SU-DHL-6 (cell line): ENCODE measurements at regions not wholly inside any gene's neighbourhood (a gene's known extent, or its start where the extent isn't known, plus 50 kb on each side); places are given as distances from the start of the nearest gene placed in this dataset.

ENCODE experiments used
- EZH2phosphoT487 ChIP-seq: fragments of 200-600 bp; sonication (generic), shearing (Covaris generic); conservative IDR thresholded peaks from 2 replicates; pipeline ENCODE4 v1.6.1; 2018; ENCODE audit warnings: mild to moderate bottlenecking, antibody characterized with exemption, low read length, moderate library complexity, mixed read lengths
- TF ChIP-seq, protein P1 (sequence below): fragments of 200-600 bp; sonication (generic); IDR thresholded peaks from one replicate; pipeline ENCODE4 v1.5.1; 2017; ENCODE audit warnings: antibody characterized with exemption, mild to moderate bottlenecking, low read length, moderate library complexity; ENCODE audit not compliant: insufficient read depth, poor library complexity, severe bottlenecking

DNA sequence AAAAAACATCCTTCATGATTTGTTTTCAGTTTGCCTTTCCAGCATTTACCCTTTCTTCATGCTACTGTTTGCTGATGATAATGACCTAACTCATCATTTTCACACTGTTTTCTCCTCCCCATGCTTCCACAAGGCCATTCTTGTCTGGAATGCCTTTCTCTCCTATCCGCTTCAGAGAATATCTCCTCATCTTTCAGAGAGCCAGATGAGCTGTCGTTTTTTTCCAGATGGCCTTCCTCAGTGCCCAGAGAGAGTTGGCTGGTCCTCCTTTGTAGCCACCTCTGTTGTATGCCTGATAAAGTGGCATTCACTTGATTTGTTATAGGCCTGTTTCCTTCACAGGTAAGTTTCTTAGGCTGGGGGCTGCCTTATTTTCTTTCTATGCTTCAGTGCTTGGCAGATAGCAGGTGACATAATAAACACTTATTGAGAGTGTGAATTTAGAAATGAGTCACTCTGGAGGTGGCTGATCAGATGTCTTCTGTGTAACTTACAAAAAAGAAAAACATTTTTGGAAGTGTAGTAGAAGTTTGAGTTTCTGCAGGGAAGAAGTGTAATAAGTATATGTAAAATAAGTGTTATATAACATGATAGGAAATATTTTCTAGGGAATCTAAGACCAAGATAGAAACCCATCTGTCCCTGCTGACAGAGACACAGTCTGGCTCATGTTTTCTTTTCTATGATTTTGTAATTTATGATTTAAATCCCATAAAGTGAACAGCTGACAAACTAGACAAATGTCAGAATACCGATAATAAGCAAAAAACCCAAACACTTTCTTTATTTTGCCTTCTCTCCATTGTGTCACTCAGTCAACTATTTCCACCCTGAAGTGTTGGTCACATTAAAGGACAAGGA lies 174.5 kb downstream of the DACT1 start:
- TF ChIP-seq, protein P1, sequence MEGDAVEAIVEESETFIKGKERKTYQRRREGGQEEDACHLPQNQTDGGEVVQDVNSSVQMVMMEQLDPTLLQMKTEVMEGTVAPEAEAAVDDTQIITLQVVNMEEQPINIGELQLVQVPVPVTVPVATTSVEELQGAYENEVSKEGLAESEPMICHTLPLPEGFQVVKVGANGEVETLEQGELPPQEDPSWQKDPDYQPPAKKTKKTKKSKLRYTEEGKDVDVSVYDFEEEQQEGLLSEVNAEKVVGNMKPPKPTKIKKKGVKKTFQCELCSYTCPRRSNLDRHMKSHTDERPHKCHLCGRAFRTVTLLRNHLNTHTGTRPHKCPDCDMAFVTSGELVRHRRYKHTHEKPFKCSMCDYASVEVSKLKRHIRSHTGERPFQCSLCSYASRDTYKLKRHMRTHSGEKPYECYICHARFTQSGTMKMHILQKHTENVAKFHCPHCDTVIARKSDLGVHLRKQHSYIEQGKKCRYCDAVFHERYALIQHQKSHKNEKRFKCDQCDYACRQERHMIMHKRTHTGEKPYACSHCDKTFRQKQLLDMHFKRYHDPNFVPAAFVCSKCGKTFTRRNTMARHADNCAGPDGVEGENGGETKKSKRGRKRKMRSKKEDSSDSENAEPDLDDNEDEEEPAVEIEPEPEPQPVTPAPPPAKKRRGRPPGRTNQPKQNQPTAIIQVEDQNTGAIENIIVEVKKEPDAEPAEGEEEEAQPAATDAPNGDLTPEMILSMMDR = no peak
- no peak for TF ChIP-seq EZH2phosphoT487
